HCT116 (cell line): ENCODE measurements at regions not wholly inside any gene's neighbourhood (a gene's known extent, or its start where the extent isn't known, plus 50 kb on each side); places are given as distances from the start of the nearest gene placed in this dataset.

Experiments
- ATAC-seq: fragments of 200-7000 bp; cut with Tn5 transposase; 2 replicates; pipeline ENCODE4 v1.9.1; 2020; ENCODE audit warnings: mild to moderate bottlenecking, moderate library complexity
- BruUV-seq: library from RNA; stranded (reverse); fragments of 400-500 nt; replicated peaks from 2 replicates; lab custom pipeline; 2021; lab: Mats Ljungman, UMichigan
- CTCF ChIA-PET: fragments of 300-600 bp; sonication (Branson Sonifier 250); formaldehyde crosslinking; loops from one replicate; lab custom pipeline; 2021; ENCODE audit warnings: antibody characterized with exemption; lab: Charles Lee
- POLR2A ChIA-PET: fragments of 300-600, 350-600 bp; sonication (Branson Sonifier 250); formaldehyde crosslinking; loops from one replicate; lab custom pipeline; 2021; ENCODE audit warnings: antibody characterized with exemption; lab: Charles Lee
- RAD21 ChIA-PET, 2 experiments: fragments of 300-600 bp; sonication (Branson Sonifier 250); formaldehyde crosslinking; loops; one replicate each; lab custom pipeline; 2023; ENCODE audit warnings: low total read pairs in 2 of 2; ENCODE audit not compliant: uncharacterized antibody in 2 of 2, unreplicated experiment in 2 of 2, low non-redundant PET in 1 of 2; lab: Charles Lee
- DNase-seq: peaks from one replicate; pipeline ENCODE4 v3.0.0-alpha.2; 2010; ENCODE audit warnings: low read depth, low spot score
- H2AFZ ChIP-seq: fragments of 200-600 bp; shearing (Covaris generic), sonication (generic); 2 replicates; pipeline ENCODE4 v1.6.1; 2017; ENCODE audit warnings: low read depth, mixed run types, mixed read lengths, antibody characterized with exemption, low read length; ENCODE audit not compliant: poor library complexity, severe bottlenecking
- H3K27ac ChIP-seq: 2 replicates; pipeline ENCODE4 v1.5.1; 2012; ENCODE audit warnings: low read depth, low read length
- H3K27me3 ChIP-seq: fragments of 200-600 bp; sonication (generic); 2 replicates; pipeline ENCODE4 v1.6.1; 2016; ENCODE audit warnings: mixed run types, low read length, mixed read lengths; ENCODE audit not compliant: insufficient read depth
- H3K36me3 ChIP-seq, 2 experiments: fragments of 200-500 bp in 1 of 2; fragments of 200-600 bp in 1 of 2; sonication (Bioruptor generic) in 1 of 2; sonication (generic) in 1 of 2; 2 replicates each; pipeline versions ENCODE4 v1.5.1 to v1.6.1; 2014 to 2016; ENCODE audit warnings: low read length in 2 of 2, inconsistent platforms in 1 of 2, mixed read lengths in 1 of 2, mixed run types in 1 of 2; ENCODE audit not compliant: insufficient read depth in 2 of 2, control insufficient read depth in 1 of 2
- H3K4me1 ChIP-seq, 2 experiments: fragments of 200-600 bp in 1 of 2; sonication (generic) in 1 of 2; 2 replicates each; pipeline versions ENCODE4 v1.5.1 to v1.6.1; 2012 to 2017; ENCODE audit warnings: low read length in 2 of 2, inconsistent platforms in 1 of 2, mild to moderate bottlenecking in 1 of 2, mixed read lengths in 1 of 2, mixed run types in 1 of 2, moderate library complexity in 1 of 2; ENCODE audit not compliant: insufficient read depth in 2 of 2, control insufficient read depth in 1 of 2
- H3K4me2 ChIP-seq: fragments of 200-600 bp; sonication (generic); 2 replicates; pipeline ENCODE4 v1.6.1; 2017; ENCODE audit warnings: mixed run types, low read length, mixed read lengths
- H3K4me3 ChIP-seq, 2 experiments: fragments of 200-600 bp in 1 of 2; sonication (generic) in 1 of 2; replicated peaks in 1 of 2; 2 replicates each; pipeline ENCODE4 v1.5.1; 2011 to 2016; ENCODE audit warnings: low read length in 2 of 2, control low read depth in 1 of 2, low read depth in 1 of 2, mild to moderate bottlenecking in 1 of 2, mixed read lengths in 1 of 2, mixed run types in 1 of 2
- H3K79me2 ChIP-seq: fragments of 200-600 bp; sonication (generic); 2 replicates; pipeline ENCODE4 v1.6.1; 2017; ENCODE audit warnings: mild to moderate bottlenecking, mixed run types, low read length, moderate library complexity, mixed read lengths; ENCODE audit not compliant: insufficient read depth
- H3K9ac ChIP-seq: fragments of 200-600 bp; sonication (generic); 2 replicates; pipeline ENCODE4 v1.6.1; 2016; ENCODE audit warnings: low read length, mixed read lengths
- H3K9me2 ChIP-seq: fragments of 200-600 bp; sonication (generic), shearing (Covaris generic); 2 replicates; pipeline ENCODE4 v1.6.1; 2017; ENCODE audit warnings: mixed run types, mild to moderate bottlenecking, moderate library complexity; ENCODE audit not compliant: insufficient read depth
- H3K9me3 ChIP-seq, 2 experiments: fragments of 200-500 bp in 1 of 2; fragments of 200-600 bp in 1 of 2; sonication (Bioruptor generic) in 1 of 2; sonication (generic) in 1 of 2; 2 replicates each; pipeline ENCODE4 v1.6.1; 2014 to 2017; ENCODE audit warnings: low read length in 2 of 2, mixed read lengths in 2 of 2, inconsistent platforms in 1 of 2, low read depth in 1 of 2, mild to moderate bottlenecking in 1 of 2, mixed run types in 1 of 2, moderate library complexity in 1 of 2; ENCODE audit not compliant: control insufficient read depth in 1 of 2, insufficient read depth in 1 of 2
- H4K20me1 ChIP-seq: fragments of 200-600 bp; sonication (generic), shearing (Covaris generic); 2 replicates; pipeline ENCODE4 v1.6.1; 2017; ENCODE audit warnings: mixed run types, mild to moderate bottlenecking, moderate library complexity; ENCODE audit not compliant: insufficient read depth
- CBX3 ChIP-seq: IDR thresholded peaks from 2 replicates; pipeline ENCODE4 v1.6.1; 2012; ENCODE audit warnings: low read depth
- SP1 ChIP-seq: IDR thresholded peaks from 2 replicates; pipeline ENCODE4 v1.6.1; 2012; ENCODE audit warnings: low read depth
- SRF ChIP-seq: IDR thresholded peaks from 2 replicates; pipeline ENCODE4 v1.6.1; 2012; ENCODE audit warnings: low read depth
- TCF7L2 ChIP-seq: IDR thresholded peaks from 2 replicates; pipeline ENCODE4 v1.7.0; 2011; ENCODE audit warnings: borderline replicate concordance, inconsistent platforms; ENCODE audit not compliant: insufficient read depth, insufficient read length; ENCODE audit errors: extremely low read depth
- ZFX ChIP-seq: fragments of 450-650 bp; IDR thresholded peaks from 2 replicates; pipeline ENCODE4 v1.6.1; 2017
- intact Hi-C: fragments of 100-400 bp; cut with micrococcal nuclease; formaldehyde crosslinking; loops from 2 replicates; pipeline ENCODE4 v1.10.0; 2022
- TF ChIP-seq, protein P1 (sequence below), 3 experiments: fragments of 200-600 bp in 1 of 3; sonication (generic) in 1 of 3; IDR thresholded peaks in 2 of 3; conservative IDR thresholded peaks in 1 of 3; 2 replicates each; pipeline ENCODE4 v1.5.1; 2012 to 2017; ENCODE audit warnings: low read depth in 2 of 3, low read length in 2 of 3, antibody characterized with exemption in 1 of 3, borderline replicate concordance in 1 of 3, control low read depth in 1 of 3, mild to moderate bottlenecking in 1 of 3, mixed read lengths in 1 of 3, mixed run types in 1 of 3, moderate library complexity in 1 of 3; ENCODE audit not compliant: insufficient read depth in 1 of 3
- TF ChIP-seq, protein P2 (sequence below): IDR thresholded peaks from 2 replicates; pipeline ENCODE4 v1.6.1; 2011; ENCODE audit warnings: mild to moderate bottlenecking, low read length, moderate library complexity; ENCODE audit not compliant: insufficient replicate concordance; ENCODE audit errors: extremely low read depth
- TF ChIP-seq, protein P3 (sequence below): IDR thresholded peaks from 2 replicates; pipeline ENCODE4 v1.6.1; 2012; ENCODE audit warnings: low read depth
- TF ChIP-seq, protein P4 (sequence below): IDR thresholded peaks from 2 replicates; pipeline ENCODE4 v1.6.1; 2012

DNA sequence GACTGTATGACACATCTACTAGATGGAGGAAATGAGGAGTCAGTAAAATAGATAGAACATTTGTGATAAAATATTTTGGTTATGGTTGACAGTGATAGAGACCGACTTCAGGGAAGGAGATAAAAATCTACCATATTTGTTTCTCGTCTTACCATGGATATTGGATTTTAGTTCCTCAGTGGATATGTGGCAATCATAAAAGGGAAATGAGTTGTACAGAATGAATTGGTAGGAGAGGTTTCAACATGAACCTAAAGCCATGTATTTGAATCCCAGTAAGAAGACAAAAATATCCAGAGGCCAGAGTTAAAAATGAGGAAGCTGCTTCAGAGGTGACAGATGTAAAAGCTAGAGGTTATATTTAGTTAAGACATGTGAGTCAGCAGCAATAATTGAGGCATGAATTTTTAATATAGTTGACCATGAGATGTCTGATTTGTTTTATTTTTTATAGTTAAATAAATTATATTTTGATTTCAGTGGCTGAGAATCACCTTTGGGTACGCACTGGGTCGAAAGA is 480.4 kb upstream of the TUSC1 start:
- H3K27ac ChIP-seq: no peak overlapping the region
- H3K79me2 ChIP-seq: no peaks in the 10 kb centered on the region
- BruUV-seq: no TSS peak
- intact Hi-C loops: no loop called here
- CTCF ChIA-PET: no interaction called here
- TF ChIP-seq, protein P1, sequence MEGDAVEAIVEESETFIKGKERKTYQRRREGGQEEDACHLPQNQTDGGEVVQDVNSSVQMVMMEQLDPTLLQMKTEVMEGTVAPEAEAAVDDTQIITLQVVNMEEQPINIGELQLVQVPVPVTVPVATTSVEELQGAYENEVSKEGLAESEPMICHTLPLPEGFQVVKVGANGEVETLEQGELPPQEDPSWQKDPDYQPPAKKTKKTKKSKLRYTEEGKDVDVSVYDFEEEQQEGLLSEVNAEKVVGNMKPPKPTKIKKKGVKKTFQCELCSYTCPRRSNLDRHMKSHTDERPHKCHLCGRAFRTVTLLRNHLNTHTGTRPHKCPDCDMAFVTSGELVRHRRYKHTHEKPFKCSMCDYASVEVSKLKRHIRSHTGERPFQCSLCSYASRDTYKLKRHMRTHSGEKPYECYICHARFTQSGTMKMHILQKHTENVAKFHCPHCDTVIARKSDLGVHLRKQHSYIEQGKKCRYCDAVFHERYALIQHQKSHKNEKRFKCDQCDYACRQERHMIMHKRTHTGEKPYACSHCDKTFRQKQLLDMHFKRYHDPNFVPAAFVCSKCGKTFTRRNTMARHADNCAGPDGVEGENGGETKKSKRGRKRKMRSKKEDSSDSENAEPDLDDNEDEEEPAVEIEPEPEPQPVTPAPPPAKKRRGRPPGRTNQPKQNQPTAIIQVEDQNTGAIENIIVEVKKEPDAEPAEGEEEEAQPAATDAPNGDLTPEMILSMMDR (IDR thresholded peaks at IDR 0.05 in 2 of 3, conservative IDR thresholded peaks at IDR 0.05 in 1 of 3; ENCODE audit: borderline replicate concordance in 1 of 3, insufficient read depth in 1 of 3, low read depth in 2 of 3, low read length in 2 of 3): no peak
- no peak for TF ChIP-seq ZFX
- TF ChIP-seq CBX3: no peak
- no peak for TF ChIP-seq SRF
- TF ChIP-seq, protein P2, sequence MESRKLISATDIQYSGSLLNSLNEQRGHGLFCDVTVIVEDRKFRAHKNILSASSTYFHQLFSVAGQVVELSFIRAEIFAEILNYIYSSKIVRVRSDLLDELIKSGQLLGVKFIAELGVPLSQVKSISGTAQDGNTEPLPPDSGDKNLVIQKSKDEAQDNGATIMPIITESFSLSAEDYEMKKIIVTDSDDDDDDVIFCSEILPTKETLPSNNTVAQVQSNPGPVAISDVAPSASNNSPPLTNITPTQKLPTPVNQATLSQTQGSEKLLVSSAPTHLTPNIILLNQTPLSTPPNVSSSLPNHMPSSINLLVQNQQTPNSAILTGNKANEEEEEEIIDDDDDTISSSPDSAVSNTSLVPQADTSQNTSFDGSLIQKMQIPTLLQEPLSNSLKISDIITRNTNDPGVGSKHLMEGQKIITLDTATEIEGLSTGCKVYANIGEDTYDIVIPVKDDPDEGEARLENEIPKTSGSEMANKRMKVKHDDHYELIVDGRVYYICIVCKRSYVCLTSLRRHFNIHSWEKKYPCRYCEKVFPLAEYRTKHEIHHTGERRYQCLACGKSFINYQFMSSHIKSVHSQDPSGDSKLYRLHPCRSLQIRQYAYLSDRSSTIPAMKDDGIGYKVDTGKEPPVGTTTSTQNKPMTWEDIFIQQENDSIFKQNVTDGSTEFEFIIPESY: no peak
- TF ChIP-seq, protein P3, sequence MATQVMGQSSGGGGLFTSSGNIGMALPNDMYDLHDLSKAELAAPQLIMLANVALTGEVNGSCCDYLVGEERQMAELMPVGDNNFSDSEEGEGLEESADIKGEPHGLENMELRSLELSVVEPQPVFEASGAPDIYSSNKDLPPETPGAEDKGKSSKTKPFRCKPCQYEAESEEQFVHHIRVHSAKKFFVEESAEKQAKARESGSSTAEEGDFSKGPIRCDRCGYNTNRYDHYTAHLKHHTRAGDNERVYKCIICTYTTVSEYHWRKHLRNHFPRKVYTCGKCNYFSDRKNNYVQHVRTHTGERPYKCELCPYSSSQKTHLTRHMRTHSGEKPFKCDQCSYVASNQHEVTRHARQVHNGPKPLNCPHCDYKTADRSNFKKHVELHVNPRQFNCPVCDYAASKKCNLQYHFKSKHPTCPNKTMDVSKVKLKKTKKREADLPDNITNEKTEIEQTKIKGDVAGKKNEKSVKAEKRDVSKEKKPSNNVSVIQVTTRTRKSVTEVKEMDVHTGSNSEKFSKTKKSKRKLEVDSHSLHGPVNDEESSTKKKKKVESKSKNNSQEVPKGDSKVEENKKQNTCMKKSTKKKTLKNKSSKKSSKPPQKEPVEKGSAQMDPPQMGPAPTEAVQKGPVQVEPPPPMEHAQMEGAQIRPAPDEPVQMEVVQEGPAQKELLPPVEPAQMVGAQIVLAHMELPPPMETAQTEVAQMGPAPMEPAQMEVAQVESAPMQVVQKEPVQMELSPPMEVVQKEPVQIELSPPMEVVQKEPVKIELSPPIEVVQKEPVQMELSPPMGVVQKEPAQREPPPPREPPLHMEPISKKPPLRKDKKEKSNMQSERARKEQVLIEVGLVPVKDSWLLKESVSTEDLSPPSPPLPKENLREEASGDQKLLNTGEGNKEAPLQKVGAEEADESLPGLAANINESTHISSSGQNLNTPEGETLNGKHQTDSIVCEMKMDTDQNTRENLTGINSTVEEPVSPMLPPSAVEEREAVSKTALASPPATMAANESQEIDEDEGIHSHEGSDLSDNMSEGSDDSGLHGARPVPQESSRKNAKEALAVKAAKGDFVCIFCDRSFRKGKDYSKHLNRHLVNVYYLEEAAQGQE: no peak
- TF ChIP-seq TCF7L2: no peak
- TF ChIP-seq, protein P4, sequence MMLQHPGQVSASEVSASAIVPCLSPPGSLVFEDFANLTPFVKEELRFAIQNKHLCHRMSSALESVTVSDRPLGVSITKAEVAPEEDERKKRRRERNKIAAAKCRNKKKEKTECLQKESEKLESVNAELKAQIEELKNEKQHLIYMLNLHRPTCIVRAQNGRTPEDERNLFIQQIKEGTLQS: no peak
- no peak for TF ChIP-seq SP1
- no peaks in the 10 kb centered on the region for H3K36me3 ChIP-seq
- DNase-seq (no peak), ATAC-seq (no peak)
- H3K4me2 ChIP-seq: no peak overlapping the region
- H3K27me3 ChIP-seq: no peaks in the 10 kb centered on the region
- no peaks in the 10 kb centered on the region for H3K4me1 ChIP-seq
- no peak overlapping the region for H3K9ac ChIP-seq
- no peak overlapping the region for H3K4me3 ChIP-seq
- no peaks in the 10 kb centered on the region for H3K9me2 ChIP-seq
- POLR2A ChIA-PET: no interaction called here
- peaks cover 3 to 11% of the 10 kb centered on the region in 2 experiments; a peak in 2 of 4 replicates for H3K9me3 ChIP-seq
- H2AFZ ChIP-seq: no peak overlapping the region
- RAD21 ChIA-PET: no interaction called here
- no peaks in the 10 kb centered on the region for H4K20me1 ChIP-seq
